AG04450 (cell line): ENCODE measurements at regions not wholly inside any gene's neighbourhood (a gene's known extent, or its start where the extent isn't known, plus 50 kb on each side); places are given as distances from the start of the nearest gene placed in this dataset.

ENCODE experiments used
- CTCF ChIA-PET: fragments of 300-600, 350-600 bp; formaldehyde crosslinking; extraction: SDS; loops from one replicate; lab custom pipeline; 2022; ENCODE audit warnings: antibody characterized with exemption, inconsistent platforms; lab: Charles Lee
- POLR2A ChIA-PET: fragments of 350-600 bp; formaldehyde crosslinking; extraction: SDS; loops from one replicate; lab custom pipeline; 2021; ENCODE audit warnings: antibody characterized with exemption, inconsistent platforms; lab: Yijun Ruan, JAX
- DNase-seq: peaks from one replicate; pipeline ENCODE4 v3.0.0-alpha.2; 2011; ENCODE audit warnings: low read depth, low spot score
- H3K27ac ChIP-seq: one replicate; pipeline ENCODE4 v1.5.1; 2012; ENCODE audit warnings: low read depth, low read length, control low read depth
- H3K27me3 ChIP-seq: one replicate; pipeline ENCODE4 v1.6.0; 2012; ENCODE audit warnings: low read length; ENCODE audit not compliant: control insufficient read depth, insufficient read depth
- H3K4me3 ChIP-seq: 2 replicates; pipeline ENCODE4 v1.5.1; 2011; ENCODE audit warnings: mild to moderate bottlenecking, low read depth, low read length, control low read depth
- H3K9me3 ChIP-seq: 2 replicates; pipeline ENCODE4 v1.5.1; 2012; ENCODE audit warnings: low read length; ENCODE audit not compliant: control insufficient read depth, insufficient read depth
- TF ChIP-seq, protein P1 (sequence below): IDR thresholded peaks from 2 replicates; pipeline ENCODE4 v1.5.1; 2011; ENCODE audit warnings: low read depth, low read length, control low read depth, inconsistent platforms

DNA sequence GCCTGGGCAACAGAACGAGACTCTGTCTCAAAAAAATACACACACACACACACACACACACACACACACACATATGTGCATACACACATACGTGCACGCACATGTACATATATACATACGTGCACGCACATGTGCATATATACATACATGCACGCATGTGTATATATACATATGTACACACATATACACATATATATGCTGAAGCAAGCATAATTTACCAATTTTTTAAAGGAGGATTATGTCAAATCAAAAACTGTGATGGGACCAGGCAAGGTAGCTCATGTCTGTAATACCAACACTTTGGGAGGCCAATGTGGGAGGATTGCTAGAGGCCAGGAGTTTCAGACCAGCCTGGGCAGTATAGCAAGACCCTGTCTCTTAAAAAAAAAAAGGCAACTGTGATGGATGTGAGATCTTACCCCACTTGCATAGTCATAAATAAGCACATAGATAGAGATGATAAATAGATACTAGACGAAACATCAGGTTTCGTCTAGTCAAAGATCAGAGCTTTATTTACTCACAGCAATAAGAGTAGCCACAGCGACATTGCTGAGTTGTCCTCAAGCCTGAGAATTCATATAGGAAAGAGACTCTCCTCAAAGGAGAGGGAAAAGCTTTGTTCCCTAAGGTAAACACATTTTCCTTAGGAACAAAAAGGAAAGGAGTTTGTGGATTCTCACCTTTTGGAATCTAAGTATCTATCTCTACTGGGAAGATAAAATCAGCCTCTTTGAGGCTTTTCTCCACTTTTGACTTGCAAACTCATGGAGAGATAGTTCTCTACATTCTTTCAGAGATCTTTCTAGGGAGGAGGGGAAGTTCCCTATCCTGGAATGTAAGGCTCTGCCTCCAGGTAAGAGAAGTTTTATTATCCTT, 74.7 kb upstream of the AMN1 start:
- no peak overlapping the region for H3K27ac ChIP-seq
- ChIA-PET CTCF (no interaction called here), POLR2A (no interaction called here)
- H3K27me3 ChIP-seq = no peaks in the 10 kb centered on the region
- H3K9me3 ChIP-seq = no peaks in the 10 kb centered on the region
- DNase-seq = no peak
- TF ChIP-seq, protein P1, sequence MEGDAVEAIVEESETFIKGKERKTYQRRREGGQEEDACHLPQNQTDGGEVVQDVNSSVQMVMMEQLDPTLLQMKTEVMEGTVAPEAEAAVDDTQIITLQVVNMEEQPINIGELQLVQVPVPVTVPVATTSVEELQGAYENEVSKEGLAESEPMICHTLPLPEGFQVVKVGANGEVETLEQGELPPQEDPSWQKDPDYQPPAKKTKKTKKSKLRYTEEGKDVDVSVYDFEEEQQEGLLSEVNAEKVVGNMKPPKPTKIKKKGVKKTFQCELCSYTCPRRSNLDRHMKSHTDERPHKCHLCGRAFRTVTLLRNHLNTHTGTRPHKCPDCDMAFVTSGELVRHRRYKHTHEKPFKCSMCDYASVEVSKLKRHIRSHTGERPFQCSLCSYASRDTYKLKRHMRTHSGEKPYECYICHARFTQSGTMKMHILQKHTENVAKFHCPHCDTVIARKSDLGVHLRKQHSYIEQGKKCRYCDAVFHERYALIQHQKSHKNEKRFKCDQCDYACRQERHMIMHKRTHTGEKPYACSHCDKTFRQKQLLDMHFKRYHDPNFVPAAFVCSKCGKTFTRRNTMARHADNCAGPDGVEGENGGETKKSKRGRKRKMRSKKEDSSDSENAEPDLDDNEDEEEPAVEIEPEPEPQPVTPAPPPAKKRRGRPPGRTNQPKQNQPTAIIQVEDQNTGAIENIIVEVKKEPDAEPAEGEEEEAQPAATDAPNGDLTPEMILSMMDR = no peak
- H3K4me3 ChIP-seq = no peak overlapping the region

DNA sequence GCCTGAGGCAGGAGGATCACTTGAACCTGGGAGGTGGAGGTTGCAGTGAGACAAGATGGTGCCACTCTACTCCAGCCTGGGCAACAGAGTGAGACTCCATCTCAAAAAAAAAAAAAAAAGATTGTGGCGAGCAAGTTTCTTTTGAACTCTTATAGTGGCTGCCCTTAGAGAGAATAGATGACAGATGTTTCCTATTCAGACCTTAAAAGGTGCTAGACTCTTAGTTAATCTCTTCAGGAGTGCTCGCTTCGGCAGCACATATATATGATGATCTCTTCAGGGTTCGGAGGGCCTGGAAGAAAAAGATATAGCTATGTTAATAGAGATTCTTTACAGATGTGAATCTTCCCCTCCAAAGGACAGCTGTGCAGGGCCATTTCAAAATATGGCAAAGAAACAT, 73.1 kb upstream of the AMN1 start:
- no peak for DNase-seq
- H3K27me3 ChIP-seq = no peaks in the 10 kb centered on the region
- H3K4me3 ChIP-seq = no peak overlapping the region
- POLR2A ChIA-PET = interaction anchor here (0.7 kb wide), 1 partner anchor 178 kb away, joined by 7 read pairs; no protein-coding TSS in a partner anchor
- no peak overlapping the region for H3K27ac ChIP-seq
- no peaks in the 10 kb centered on the region; the same call in 1 of the 2 replicates for H3K9me3 ChIP-seq
- CTCF ChIA-PET = no interaction called here
- TF ChIP-seq, protein P1 = no peak

DNA sequence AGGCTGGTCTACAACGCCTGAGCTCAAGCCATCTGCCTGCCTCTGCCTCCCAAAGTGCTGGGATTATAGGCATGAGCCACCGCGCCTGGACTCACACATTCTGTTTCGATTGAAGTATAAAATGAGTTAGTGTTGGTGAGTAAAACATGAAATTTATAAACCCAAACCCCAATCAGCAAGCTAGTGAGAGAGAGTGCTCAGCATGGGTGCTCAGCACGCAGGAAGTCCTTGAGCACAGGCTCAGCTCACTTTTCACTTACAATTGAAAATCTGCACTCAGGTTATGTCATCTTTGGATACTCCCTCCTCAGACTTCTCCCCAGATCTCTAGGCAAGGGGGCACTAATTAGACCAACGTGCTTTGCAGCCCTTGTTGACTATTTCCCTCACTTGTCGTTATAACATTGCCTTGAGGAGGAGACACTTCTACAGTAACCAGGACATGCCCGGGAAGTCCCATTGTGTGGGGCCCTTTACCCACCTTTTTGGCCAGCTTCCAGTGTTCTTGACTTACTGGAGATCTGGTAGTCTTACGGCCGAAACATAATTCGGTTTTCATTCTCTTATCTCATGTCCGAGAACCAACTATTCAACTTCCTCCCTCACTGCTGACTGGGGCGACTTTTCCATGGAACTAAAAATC, 68.5 kb upstream of the AMN1 start:
- no peak for DNase-seq
- H3K9me3 ChIP-seq = no peaks in the 10 kb centered on the region; the same call in 1 of the 2 replicates
- H3K27ac ChIP-seq = no peak overlapping the region
- TF ChIP-seq, protein P1 = no peak
- no peaks in the 10 kb centered on the region for H3K27me3 ChIP-seq
- POLR2A ChIA-PET = no interaction called here
- CTCF ChIA-PET = no interaction called here
- no peak overlapping the region for H3K4me3 ChIP-seq

DNA sequence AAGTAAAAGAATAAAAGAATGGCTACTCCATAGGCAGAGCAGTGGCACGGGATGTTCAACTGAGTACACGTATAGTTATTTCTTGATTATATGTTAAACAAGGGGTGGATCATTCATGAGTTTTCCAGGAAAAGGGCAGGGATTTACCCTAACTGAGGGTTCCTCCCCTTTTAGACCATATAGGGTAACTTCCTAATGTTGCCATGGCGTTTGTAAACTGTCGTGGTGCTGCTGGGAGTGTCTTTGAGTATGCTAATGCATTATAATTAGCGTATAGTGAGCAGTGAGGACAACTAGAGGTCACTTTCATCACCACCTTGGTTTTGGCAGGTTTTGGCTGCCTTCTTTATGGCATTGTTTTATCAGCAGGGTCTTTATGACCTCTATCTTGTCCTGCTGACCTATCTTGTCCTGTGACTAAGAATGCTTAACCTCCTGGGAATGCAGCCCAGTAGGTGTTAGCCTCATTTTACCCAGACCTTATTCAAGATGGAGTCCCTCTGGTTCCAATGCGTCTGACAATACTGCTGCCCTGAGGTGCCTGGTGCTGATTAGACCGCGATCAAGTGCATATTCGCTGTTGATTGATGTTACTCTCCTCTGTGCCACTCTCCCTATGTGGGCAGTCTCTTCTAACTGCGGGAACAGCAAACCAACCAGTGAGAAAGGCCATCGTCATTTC, 67.6 kb upstream of the AMN1 start:
- no peak overlapping the region for H3K27ac ChIP-seq
- CTCF ChIA-PET = no interaction called here

More for the DNA sequence above, 67.6 kb upstream of the AMN1 start:
- H3K27me3 ChIP-seq = no peaks in the 10 kb centered on the region
- POLR2A ChIA-PET = no interaction called here
- H3K9me3 ChIP-seq = peaks cover 5% of the 10 kb centered on the region; the same call in 1 of the 2 replicates
- DNase-seq = no peak
- H3K4me3 ChIP-seq = no peak overlapping the region
- TF ChIP-seq, protein P1 = no peak
